Caco-2 (cell line): ENCODE measurements at regions not wholly inside any gene's neighbourhood (a gene's known extent, or its start where the extent isn't known, plus 50 kb on each side); places are given as distances from the start of the nearest gene placed in this dataset.
"Not testable (repeated sequence)": the region's sequence is repeated elsewhere in the genome, so short reads cannot be mapped to it uniquely, and the experiment has no call there.

Experiments used
- BruUV-seq: library from RNA; stranded (reverse); fragments of 400-500 nt; replicated peaks from 2 replicates; lab custom pipeline; 2021; lab: Mats Ljungman, UMichigan
- CTCF ChIA-PET: fragments of 300-600 bp; sonication (Branson Sonifier 250); formaldehyde crosslinking; loops from one replicate; lab custom pipeline; 2022; ENCODE audit warnings: antibody characterized with exemption; lab: Charles Lee
- POLR2A ChIA-PET: fragments of 300-600 bp; sonication (Branson Sonifier 250); formaldehyde crosslinking; loops from one replicate; lab custom pipeline; 2022; ENCODE audit warnings: antibody characterized with exemption; lab: Charles Lee
- DNase-seq, 2 experiments: peaks; one replicate each; pipeline versions ENCODE4 v3.0.0 to v3.0.0-alpha.2; 2020 to 2022
- H3K27me3 ChIP-seq: replicated peaks from 2 replicates; pipeline ENCODE4 v1.6.0; 2011; ENCODE audit warnings: low read length; ENCODE audit not compliant: control insufficient read depth, insufficient read depth
- H3K36me3 ChIP-seq: 2 replicates; pipeline ENCODE4 v1.5.1; 2011; ENCODE audit warnings: low read length; ENCODE audit not compliant: control insufficient read depth, insufficient read depth
- H3K4me1 ChIP-seq: fragments of 250-450 bp; sonication (Bioruptor Pico); 2 replicates; pipeline ENCODE4 v1.5.1; 2020; ENCODE audit warnings: mild to moderate bottlenecking
- H3K4me3 ChIP-seq: 2 replicates; pipeline ENCODE4 v1.5.1; 2011; ENCODE audit warnings: low read depth, mild to moderate bottlenecking, control low read depth, low read length
- H3K9me3 ChIP-seq: fragments of 250-450 bp; sonication (Bioruptor Pico); 2 replicates; pipeline ENCODE4 v1.5.1; 2020; ENCODE audit warnings: mild to moderate bottlenecking, moderate library complexity
- H3K27ac Mint-ChIP-seq: one replicate; pipeline ENCODE4 v1.8.0; 2022; ENCODE audit warnings: mixed read lengths; ENCODE audit not compliant: unreplicated experiment
- H3K27me3 Mint-ChIP-seq: one replicate; pipeline ENCODE4 v1.8.0; 2022; ENCODE audit warnings: mixed read lengths; ENCODE audit not compliant: insufficient read depth, unreplicated experiment
- H3K36me3 Mint-ChIP-seq: one replicate; pipeline ENCODE4 v1.8.0; 2022; ENCODE audit warnings: mild to moderate bottlenecking, mixed read lengths; ENCODE audit not compliant: insufficient read depth, unreplicated experiment
- H3K4me1 Mint-ChIP-seq: one replicate; pipeline ENCODE4 v1.8.0; 2022; ENCODE audit warnings: low read depth, mixed read lengths; ENCODE audit not compliant: unreplicated experiment
- H3K4me3 Mint-ChIP-seq: one replicate; pipeline ENCODE4 v1.8.0; 2022; ENCODE audit warnings: mild to moderate bottlenecking, moderate library complexity, mixed read lengths; ENCODE audit not compliant: unreplicated experiment
- H3K9me3 Mint-ChIP-seq: one replicate; pipeline ENCODE4 v1.8.0; 2022; ENCODE audit warnings: mixed read lengths; ENCODE audit not compliant: unreplicated experiment
- intact Hi-C: fragments of 100-400 bp; cut with micrococcal nuclease; formaldehyde crosslinking; loops from one replicate; pipeline ENCODE4 v1.10.0; 2022; ENCODE audit not compliant: unreplicated experiment
- TF ChIP-seq, protein P1 (sequence below), 2 experiments: fragments of 200-600 bp in 1 of 2; IDR thresholded peaks; 1 replicate in 1 of 2; 2 replicates in 1 of 2; pipeline versions ENCODE4 v1.5.1 to v1.8.0; 2011 to 2022; ENCODE audit warnings: antibody characterized with exemption in 1 of 2, control low read depth in 1 of 2, inconsistent platforms in 1 of 2, low read depth in 1 of 2, low read length in 1 of 2, mild to moderate bottlenecking in 1 of 2, moderate library complexity in 1 of 2; ENCODE audit not compliant: insufficient read depth in 1 of 2, severe bottlenecking in 1 of 2, unreplicated experiment in 1 of 2

DNA sequence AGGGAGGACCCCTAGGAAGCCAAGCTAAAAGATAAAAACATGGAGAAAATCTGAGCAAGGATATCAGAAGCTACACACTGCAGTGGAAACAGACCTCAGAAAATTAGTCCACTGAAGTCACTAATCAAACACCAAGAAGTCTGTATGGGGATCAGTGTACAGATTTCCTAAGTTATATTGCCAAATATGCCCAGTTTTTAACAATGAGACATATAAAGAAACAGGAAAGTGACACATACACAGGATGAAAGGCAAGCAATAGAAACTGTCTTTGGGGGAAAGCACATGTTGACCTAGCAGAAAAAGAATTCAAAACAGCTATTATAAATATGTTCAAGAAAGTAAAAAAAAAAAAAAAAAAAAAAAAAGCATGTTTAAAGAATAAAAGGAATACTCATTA lies 153.7 kb downstream of the PPP4R3C start:
- Mint-ChIP-seq H3K4me1 (no peaks in the 10 kb centered on the region), H3K36me3 (no peaks in the 10 kb centered on the region), H3K9me3 (no peaks in the 10 kb centered on the region), H3K27ac (no peak overlapping the region), H3K4me3 (no peak overlapping the region), H3K27me3 (no peaks in the 10 kb centered on the region)
- TF ChIP-seq, protein P1, sequence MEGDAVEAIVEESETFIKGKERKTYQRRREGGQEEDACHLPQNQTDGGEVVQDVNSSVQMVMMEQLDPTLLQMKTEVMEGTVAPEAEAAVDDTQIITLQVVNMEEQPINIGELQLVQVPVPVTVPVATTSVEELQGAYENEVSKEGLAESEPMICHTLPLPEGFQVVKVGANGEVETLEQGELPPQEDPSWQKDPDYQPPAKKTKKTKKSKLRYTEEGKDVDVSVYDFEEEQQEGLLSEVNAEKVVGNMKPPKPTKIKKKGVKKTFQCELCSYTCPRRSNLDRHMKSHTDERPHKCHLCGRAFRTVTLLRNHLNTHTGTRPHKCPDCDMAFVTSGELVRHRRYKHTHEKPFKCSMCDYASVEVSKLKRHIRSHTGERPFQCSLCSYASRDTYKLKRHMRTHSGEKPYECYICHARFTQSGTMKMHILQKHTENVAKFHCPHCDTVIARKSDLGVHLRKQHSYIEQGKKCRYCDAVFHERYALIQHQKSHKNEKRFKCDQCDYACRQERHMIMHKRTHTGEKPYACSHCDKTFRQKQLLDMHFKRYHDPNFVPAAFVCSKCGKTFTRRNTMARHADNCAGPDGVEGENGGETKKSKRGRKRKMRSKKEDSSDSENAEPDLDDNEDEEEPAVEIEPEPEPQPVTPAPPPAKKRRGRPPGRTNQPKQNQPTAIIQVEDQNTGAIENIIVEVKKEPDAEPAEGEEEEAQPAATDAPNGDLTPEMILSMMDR (IDR thresholded peaks at IDR 0.05; ENCODE audit: insufficient read depth in 1 of 2, low read depth in 1 of 2, low read length in 1 of 2, severe bottlenecking in 1 of 2, unreplicated experiment in 1 of 2), result no peak
- ChIA-PET CTCF (no interaction called here), POLR2A (no interaction called here)
- H3K36me3 ChIP-seq, result no peaks in the 10 kb centered on the region
- no peak overlapping the region for H3K4me3 ChIP-seq
- DNase-seq, result no peak
- no peaks in the 10 kb centered on the region for H3K9me3 ChIP-seq
- no peaks in the 10 kb centered on the region for H3K4me1 ChIP-seq
- intact Hi-C loops, result no loop called here
- BruUV-seq, result no TSS peak
- H3K27me3 ChIP-seq, result no peaks in the 10 kb centered on the region

DNA sequence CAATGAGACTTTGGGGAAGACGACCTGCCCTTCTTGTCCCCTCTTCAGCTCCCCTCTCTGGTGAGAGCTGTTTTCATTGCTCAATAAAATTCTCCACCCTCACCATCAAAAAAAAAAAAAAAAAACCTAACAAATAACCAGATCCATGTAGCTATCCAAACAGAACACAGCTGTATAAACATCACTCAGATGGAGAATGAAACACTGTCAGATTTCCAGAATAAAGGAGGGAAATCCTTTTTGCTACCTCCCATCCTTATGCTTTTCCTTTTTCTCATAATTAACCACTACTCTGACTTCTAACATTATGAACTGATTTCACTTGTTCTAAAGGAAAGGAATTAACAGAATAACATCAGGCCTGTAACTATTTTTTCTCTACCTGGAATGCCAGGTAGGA lies 155.6 kb downstream of the PPP4R3C start:
- CTCF ChIA-PET, result no interaction called here
- TF ChIP-seq, protein P1 (IDR thresholded peaks at IDR 0.05; ENCODE audit: insufficient read depth in 1 of 2, low read depth in 1 of 2, low read length in 1 of 2, severe bottlenecking in 1 of 2, unreplicated experiment in 1 of 2), result no peak

DNA sequence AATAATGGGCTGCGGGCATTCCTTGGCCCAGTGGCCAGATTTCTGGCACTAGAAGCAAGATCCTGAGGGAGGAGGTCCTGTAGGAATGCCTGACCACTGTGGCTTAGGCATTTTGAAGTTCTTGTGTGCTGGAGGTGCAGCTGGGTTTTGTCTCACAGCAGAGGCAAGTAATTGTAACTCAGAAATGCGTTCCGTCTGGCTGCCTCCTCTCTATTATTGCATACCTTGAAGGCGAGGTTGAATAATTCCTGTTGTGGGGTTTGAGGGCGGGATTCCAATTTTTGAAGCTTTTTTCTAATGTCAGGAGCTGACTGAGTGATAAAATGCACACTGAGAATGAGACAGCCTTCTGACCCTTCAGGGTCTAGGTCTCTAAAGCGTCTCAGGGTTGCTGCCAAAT lies 170.6 kb downstream of the PPP4R3C start:
- H3K9me3 Mint-ChIP-seq, H3K27me3 Mint-ChIP-seq, H3K4me3 ChIP-seq, H3K36me3 Mint-ChIP-seq, H3K4me3 Mint-ChIP-seq, H3K27ac Mint-ChIP-seq, H3K36me3 ChIP-seq, BruUV-seq, intact Hi-C loops, H3K9me3 ChIP-seq, CTCF ChIA-PET, H3K4me1 Mint-ChIP-seq, H3K4me1 ChIP-seq, POLR2A ChIA-PET, DNase-seq, H3K27me3 ChIP-seq: not testable (repeated sequence)

More for the DNA sequence above, 155.6 kb downstream of the PPP4R3C start:
- no peaks in the 10 kb centered on the region for H3K36me3 Mint-ChIP-seq
- no peaks in the 10 kb centered on the region for H3K4me1 Mint-ChIP-seq
- no peak overlapping the region for H3K4me3 ChIP-seq
- no peaks in the 10 kb centered on the region for H3K27me3 Mint-ChIP-seq
- intact Hi-C loops, result no loop called here
- DNase-seq, result no peak
- no peak overlapping the region for H3K27ac Mint-ChIP-seq
- H3K4me1 ChIP-seq, result no peaks in the 10 kb centered on the region
- POLR2A ChIA-PET, result no interaction called here
- no TSS peak for BruUV-seq
- H3K27me3 ChIP-seq, result no peaks in the 10 kb centered on the region
- H3K4me3 Mint-ChIP-seq, result no peak overlapping the region
- no peaks in the 10 kb centered on the region for H3K9me3 ChIP-seq
- no peaks in the 10 kb centered on the region for H3K36me3 ChIP-seq
- no peaks in the 10 kb centered on the region for H3K9me3 Mint-ChIP-seq

DNA sequence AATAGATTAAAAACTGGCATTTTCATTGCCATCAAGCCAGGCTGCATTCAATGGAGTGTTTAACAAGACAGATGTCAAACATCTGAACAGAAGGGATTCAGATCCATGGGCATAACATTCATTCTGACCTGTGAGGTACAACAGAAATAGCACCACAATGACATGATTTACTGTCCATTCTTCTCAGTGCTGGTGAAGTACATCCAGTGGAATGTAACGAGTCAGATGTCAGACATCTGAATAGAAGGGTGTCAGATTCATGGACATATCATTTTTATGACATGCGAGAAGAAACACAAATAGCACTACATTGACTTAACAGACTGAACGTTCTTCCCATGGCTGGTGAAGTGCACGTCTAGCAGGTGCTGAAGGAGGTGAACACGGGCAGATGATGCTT lies 186.4 kb downstream of the PPP4R3C start:
- H3K9me3 Mint-ChIP-seq, result no peaks in the 10 kb centered on the region

More for the DNA sequence above, 186.4 kb downstream of the PPP4R3C start:
- intact Hi-C loops, result no loop called here
- ChIA-PET CTCF (no interaction called here), POLR2A (no interaction called here)
- H3K4me3 Mint-ChIP-seq, result no peak overlapping the region
- no peaks in the 10 kb centered on the region for H3K27me3 Mint-ChIP-seq
- no TSS peak for BruUV-seq
- H3K4me3 ChIP-seq, result no peak overlapping the region
- H3K27ac Mint-ChIP-seq, result no peak overlapping the region
- no peaks in the 10 kb centered on the region for H3K4me1 Mint-ChIP-seq
- H3K4me1 ChIP-seq, result no peaks in the 10 kb centered on the region
- H3K9me3 ChIP-seq, result no peaks in the 10 kb centered on the region
- H3K27me3 ChIP-seq, result no peaks in the 10 kb centered on the region
- TF ChIP-seq, protein P1 (IDR thresholded peaks at IDR 0.05; ENCODE audit: insufficient read depth in 1 of 2, low read depth in 1 of 2, low read length in 1 of 2, severe bottlenecking in 1 of 2, unreplicated experiment in 1 of 2), result no peak
- no peak for DNase-seq
- H3K36me3 Mint-ChIP-seq, result no peaks in the 10 kb centered on the region
- no peaks in the 10 kb centered on the region for H3K36me3 ChIP-seq
